ENCODE measurements at regions not wholly inside any gene's neighbourhood (a gene's known extent, or its start where the extent isn't known, plus 50 kb on each side); places are given as distances from the start of the nearest gene placed in this dataset.
"Not testable (repeated sequence)": the region's sequence is repeated elsewhere in the genome, so short reads cannot be mapped to it uniquely, and the experiment has no call there.

- TF ChIP-seq, protein P1, sequence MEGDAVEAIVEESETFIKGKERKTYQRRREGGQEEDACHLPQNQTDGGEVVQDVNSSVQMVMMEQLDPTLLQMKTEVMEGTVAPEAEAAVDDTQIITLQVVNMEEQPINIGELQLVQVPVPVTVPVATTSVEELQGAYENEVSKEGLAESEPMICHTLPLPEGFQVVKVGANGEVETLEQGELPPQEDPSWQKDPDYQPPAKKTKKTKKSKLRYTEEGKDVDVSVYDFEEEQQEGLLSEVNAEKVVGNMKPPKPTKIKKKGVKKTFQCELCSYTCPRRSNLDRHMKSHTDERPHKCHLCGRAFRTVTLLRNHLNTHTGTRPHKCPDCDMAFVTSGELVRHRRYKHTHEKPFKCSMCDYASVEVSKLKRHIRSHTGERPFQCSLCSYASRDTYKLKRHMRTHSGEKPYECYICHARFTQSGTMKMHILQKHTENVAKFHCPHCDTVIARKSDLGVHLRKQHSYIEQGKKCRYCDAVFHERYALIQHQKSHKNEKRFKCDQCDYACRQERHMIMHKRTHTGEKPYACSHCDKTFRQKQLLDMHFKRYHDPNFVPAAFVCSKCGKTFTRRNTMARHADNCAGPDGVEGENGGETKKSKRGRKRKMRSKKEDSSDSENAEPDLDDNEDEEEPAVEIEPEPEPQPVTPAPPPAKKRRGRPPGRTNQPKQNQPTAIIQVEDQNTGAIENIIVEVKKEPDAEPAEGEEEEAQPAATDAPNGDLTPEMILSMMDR (IDR thresholded peaks at IDR 0.05): no peak
- TF ChIP-seq, protein P2, sequence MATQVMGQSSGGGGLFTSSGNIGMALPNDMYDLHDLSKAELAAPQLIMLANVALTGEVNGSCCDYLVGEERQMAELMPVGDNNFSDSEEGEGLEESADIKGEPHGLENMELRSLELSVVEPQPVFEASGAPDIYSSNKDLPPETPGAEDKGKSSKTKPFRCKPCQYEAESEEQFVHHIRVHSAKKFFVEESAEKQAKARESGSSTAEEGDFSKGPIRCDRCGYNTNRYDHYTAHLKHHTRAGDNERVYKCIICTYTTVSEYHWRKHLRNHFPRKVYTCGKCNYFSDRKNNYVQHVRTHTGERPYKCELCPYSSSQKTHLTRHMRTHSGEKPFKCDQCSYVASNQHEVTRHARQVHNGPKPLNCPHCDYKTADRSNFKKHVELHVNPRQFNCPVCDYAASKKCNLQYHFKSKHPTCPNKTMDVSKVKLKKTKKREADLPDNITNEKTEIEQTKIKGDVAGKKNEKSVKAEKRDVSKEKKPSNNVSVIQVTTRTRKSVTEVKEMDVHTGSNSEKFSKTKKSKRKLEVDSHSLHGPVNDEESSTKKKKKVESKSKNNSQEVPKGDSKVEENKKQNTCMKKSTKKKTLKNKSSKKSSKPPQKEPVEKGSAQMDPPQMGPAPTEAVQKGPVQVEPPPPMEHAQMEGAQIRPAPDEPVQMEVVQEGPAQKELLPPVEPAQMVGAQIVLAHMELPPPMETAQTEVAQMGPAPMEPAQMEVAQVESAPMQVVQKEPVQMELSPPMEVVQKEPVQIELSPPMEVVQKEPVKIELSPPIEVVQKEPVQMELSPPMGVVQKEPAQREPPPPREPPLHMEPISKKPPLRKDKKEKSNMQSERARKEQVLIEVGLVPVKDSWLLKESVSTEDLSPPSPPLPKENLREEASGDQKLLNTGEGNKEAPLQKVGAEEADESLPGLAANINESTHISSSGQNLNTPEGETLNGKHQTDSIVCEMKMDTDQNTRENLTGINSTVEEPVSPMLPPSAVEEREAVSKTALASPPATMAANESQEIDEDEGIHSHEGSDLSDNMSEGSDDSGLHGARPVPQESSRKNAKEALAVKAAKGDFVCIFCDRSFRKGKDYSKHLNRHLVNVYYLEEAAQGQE (IDR thresholded peaks at IDR 0.05; ENCODE audit: insufficient read depth in 1 of 2, low read depth in 2 of 2, low read length in 1 of 2): no peak
- TF ChIP-seq TCF7L2 (IDR thresholded peaks at IDR 0.05; ENCODE audit: low read depth, low read length) (no peak), POLR2AphosphoS5 (IDR thresholded peaks at IDR 0.05; ENCODE audit: low read depth, low read length) (no peak), SIN3A (IDR thresholded peaks at IDR 0.05; ENCODE audit: borderline replicate concordance, insufficient read depth, low read depth, low read length) (no peak)
- ATAC-seq: no peak
- no peak for DNase-seq (ENCODE audit: low read depth, low spot score)
- no peak overlapping the region for H3K4me3 ChIP-seq (ENCODE audit: low read depth in 2 of 2, low read length in 2 of 2)
- no TSS peak for BruUV-seq (replicated peaks)
- no peaks in the 10 kb centered on the region for H3K4me1 ChIP-seq (ENCODE audit: control insufficient read depth, insufficient read depth, low read length)
- intact Hi-C loops (cut with micrococcal nuclease; ENCODE audit: unreplicated experiment) (no loop called here), in situ Hi-C loops (cut with HindIII; ENCODE audit: low pct_unique_long_range_greater_than_20kb, low sequenced_read_pairs) (no loop called here)
- no peaks in the 10 kb centered on the region for H3K36me3 ChIP-seq (ENCODE audit: control insufficient read depth, insufficient read depth, low read length)
- no peak overlapping the region for H3K27ac ChIP-seq (ENCODE audit: low read length)
- H3K9me3 ChIP-seq (ENCODE audit: control insufficient read depth, insufficient read depth, low read depth, low read length): no peaks in the 10 kb centered on the region
- H3K27me3 ChIP-seq (ENCODE audit: control insufficient read depth, insufficient read depth, low read length): no peaks in the 10 kb centered on the region
- POLR2A ChIA-PET: no interaction called here
- CTCF ChIA-PET: interaction anchor here (0.6 to 0.7 kb wide), 2 partner anchors 50 to 146 kb away, joined by 4 to 9 read pairs; no protein-coding TSS in a partner anchor
These were observed 147.6 kb upstream of the BARHL2 start for GRCh38 chr1:90864681-90865080.

DNA sequence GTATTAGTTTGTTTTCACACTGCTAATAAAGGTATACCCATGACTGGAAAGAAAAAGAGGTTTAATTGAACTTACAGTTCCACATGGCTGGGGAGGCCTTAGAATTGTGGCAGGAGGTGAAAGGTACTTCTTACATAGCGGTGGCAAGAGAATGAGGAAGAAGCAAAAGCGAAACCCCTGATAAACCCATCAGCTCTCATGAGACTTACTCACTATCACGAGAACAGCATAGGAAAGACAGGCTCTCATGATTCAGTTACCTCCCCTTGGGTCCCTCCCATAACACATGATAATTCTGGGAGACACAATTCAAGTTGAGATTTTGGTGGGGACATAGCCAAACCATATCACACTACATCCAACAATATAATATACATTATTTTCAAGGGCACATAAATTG, 145.7 kb upstream of the BARHL2 start:
- CTCF ChIA-PET: no interaction called here
- intact Hi-C loops (cut with micrococcal nuclease; ENCODE audit: unreplicated experiment) (no loop called here), in situ Hi-C loops (cut with HindIII; ENCODE audit: low pct_unique_long_range_greater_than_20kb, low sequenced_read_pairs) (no loop called here)
- no peaks in the 10 kb centered on the region; the same call in 1 of the 2 replicates for H3K27me3 ChIP-seq (ENCODE audit: control insufficient read depth, insufficient read depth, low read length)
- H3K36me3 ChIP-seq (ENCODE audit: control insufficient read depth, insufficient read depth, low read length): no peaks in the 10 kb centered on the region
- H3K4me1 ChIP-seq (ENCODE audit: control insufficient read depth, insufficient read depth, low read length): no peaks in the 10 kb centered on the region
- H3K9me3 ChIP-seq (ENCODE audit: control insufficient read depth, insufficient read depth, low read depth, low read length): no peaks in the 10 kb centered on the region
- H3K4me3 ChIP-seq (ENCODE audit: low read depth in 2 of 2, low read length in 2 of 2): no peak overlapping the region
- DNase-seq (ENCODE audit: low read depth, low spot score) (no peak), ATAC-seq (no peak)
- H3K27ac ChIP-seq (ENCODE audit: low read length): no peak overlapping the region
- TF ChIP-seq, protein P1 (IDR thresholded peaks at IDR 0.05): no peak
- TF ChIP-seq, protein P2 (IDR thresholded peaks at IDR 0.05; ENCODE audit: insufficient read depth in 1 of 2, low read depth in 2 of 2, low read length in 1 of 2): no peak
- no peak for TF ChIP-seq SIN3A (IDR thresholded peaks at IDR 0.05; ENCODE audit: borderline replicate concordance, insufficient read depth, low read depth, low read length)
- TF ChIP-seq POLR2AphosphoS5 (IDR thresholded peaks at IDR 0.05; ENCODE audit: low read depth, low read length): no peak
- no peak for TF ChIP-seq TCF7L2 (IDR thresholded peaks at IDR 0.05; ENCODE audit: low read depth, low read length)
- POLR2A ChIA-PET: no interaction called here
- BruUV-seq (replicated peaks): no TSS peak

DNA sequence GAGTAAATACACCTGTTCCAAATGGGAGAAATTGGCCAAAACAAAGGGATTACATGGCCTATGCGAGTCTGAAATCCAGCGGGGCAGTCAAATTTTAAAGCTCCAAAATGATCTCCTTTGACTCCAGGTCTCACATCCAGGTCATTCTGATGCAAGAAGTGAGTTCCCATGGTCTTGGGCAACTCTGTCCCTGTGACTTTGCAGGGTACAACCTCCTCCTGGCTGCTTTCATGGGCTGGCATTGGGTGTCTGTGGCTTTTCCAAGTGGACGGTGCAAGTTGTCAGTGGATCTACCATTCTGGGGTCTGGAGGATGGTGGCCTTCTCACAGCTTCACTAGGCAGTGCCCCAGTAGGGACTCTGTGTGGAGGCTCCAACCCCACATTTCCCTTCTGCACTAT, 144.3 kb upstream of the BARHL2 start:
- not testable (repeated sequence) for BruUV-seq (replicated peaks)

More for the DNA sequence above, 144.3 kb upstream of the BARHL2 start:
- H3K9me3 ChIP-seq (ENCODE audit: control insufficient read depth, insufficient read depth, low read depth, low read length); CTCF ChIA-PET; intact Hi-C loops (cut with micrococcal nuclease; ENCODE audit: unreplicated experiment); H3K4me1 ChIP-seq (ENCODE audit: control insufficient read depth, insufficient read depth, low read length); H3K27me3 ChIP-seq (ENCODE audit: control insufficient read depth, insufficient read depth, low read length); H3K27ac ChIP-seq (ENCODE audit: low read length); H3K36me3 ChIP-seq (ENCODE audit: control insufficient read depth, insufficient read depth, low read length); in situ Hi-C loops (cut with HindIII; ENCODE audit: low pct_unique_long_range_greater_than_20kb, low sequenced_read_pairs); ATAC-seq; POLR2A ChIA-PET; H3K4me3 ChIP-seq (ENCODE audit: low read depth in 2 of 2, low read length in 2 of 2); DNase-seq (ENCODE audit: low read depth, low spot score): not testable (repeated sequence)
